Stimulated activated CD8-positive, alpha-beta memory T cell treated with anti-CD3 and anti-CD28 coated beads, Interleukin-15, amount 100 ng/mL, for 24 hours (primary cell): ENCODE measurements at regions not wholly inside any gene's neighbourhood (a gene's known extent, or its start where the extent isn't known, plus 50 kb on each side); places are given as distances from the start of the nearest gene placed in this dataset.

Source experiments
- DNase-seq: peaks from one replicate; pipeline ENCODE4 v3.0.0-alpha.2; 2020; ENCODE audit warnings: low read depth

- DNase-seq, result no peak
These were observed 148.8 kb upstream of the E2F7 start for GRCh38 chr12:77214136-77214535.

- DNase-seq, result no peak
These were observed 147.9 kb upstream of the E2F7 start for GRCh38 chr12:77213319-77213718.

- no peak for DNase-seq
These were observed 145.4 kb upstream of the E2F7 start for GRCh38 chr12:77210724-77211123.

GRCh38 chr12:77204083-77204482 is 138.7 kb upstream of the E2F7 start:
- DNase-seq, result no peak

DNA sequence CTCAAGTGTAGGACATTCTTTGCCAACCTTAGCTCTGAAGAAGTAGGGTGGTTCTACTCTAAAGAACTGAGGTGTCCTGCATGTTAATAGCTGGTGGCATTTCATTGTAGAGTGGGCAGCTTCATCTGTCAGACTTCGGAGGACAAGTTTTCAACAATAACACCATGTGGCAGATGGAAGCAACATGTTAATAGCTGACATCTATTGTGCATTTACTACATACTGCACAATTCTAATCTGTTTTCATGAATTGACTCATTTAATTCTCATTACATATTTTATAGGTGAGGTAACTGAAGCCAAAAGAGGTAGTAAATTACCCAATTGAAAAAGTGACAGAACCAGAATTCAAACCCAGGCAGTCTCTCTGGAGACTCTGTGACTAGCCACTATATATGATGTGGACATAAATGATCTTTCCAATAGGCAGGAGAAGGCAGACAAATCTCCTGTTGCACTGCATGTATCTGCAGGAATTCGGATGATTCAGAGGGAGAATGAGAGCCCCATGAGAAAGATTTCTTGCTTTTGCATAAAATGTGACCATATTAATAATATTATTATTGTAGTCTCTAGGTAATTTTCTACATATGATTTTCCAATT is 137.2 kb upstream of the E2F7 start:
- DNase-seq, result no peak

DNA sequence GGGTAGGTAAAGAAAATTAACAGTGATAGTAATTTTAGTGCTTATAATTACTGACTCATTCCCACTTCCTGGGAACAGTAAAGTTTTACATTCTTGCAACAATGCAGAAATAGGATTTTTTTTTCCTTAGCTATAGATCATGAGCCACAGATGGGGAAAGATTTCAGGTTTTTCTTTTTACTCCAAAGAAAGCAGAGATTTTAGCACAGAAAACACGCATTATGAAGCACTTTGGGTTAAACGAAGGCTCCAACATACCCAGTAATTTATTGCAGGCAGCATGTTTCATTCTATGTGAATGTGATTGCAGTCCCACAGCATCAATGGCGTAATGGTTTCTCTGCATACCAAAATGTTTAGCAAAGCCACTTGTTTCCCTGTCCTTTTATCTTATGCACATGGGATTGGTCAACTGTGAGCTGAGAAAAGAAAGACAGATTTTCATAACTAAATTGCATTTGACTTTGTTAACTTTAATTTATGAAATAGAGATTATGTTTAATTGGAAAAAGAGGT is 124.6 kb upstream of the E2F7 start:
- no peak for DNase-seq

DNA sequence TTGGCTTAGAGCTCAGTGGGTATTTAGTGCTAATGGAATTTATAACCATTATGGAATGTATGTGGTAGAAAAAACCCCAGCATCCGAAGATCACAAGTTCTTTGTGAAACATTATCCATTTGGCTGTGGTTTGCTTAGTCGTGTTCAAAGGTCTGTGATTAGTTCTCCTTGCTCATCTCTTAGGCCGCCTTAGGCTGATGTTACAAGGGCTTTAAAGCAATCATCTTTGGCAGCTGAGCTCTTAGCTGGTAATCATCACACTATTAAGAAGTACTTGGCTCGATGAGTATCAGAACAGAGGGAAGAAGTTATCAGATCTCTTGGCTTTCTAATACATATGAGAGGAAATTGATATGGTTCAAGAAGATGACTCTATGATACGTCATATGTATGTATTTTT is 124.1 kb upstream of the E2F7 start:
- DNase-seq, result no peak

DNA sequence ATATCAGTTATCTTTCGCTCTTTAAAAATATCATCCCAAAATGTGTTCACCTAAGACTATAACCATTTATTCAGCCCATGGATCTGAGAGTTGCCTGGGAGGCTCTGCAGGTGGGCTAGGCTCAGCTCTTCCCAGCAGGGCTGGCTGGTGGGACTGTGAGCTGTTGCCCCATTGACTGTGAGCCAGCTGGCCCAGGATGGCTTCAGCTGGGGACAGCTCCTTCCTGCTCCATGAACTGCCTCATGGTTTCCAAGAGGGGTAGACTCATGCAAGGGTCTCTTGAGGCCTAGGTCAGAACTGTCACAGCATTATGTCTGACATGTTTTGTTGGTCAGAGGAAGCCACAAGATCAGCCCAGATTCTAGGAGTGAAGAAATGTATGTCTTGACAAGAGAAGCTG is 114.1 kb upstream of the E2F7 start:
- DNase-seq, result no peak

DNA sequence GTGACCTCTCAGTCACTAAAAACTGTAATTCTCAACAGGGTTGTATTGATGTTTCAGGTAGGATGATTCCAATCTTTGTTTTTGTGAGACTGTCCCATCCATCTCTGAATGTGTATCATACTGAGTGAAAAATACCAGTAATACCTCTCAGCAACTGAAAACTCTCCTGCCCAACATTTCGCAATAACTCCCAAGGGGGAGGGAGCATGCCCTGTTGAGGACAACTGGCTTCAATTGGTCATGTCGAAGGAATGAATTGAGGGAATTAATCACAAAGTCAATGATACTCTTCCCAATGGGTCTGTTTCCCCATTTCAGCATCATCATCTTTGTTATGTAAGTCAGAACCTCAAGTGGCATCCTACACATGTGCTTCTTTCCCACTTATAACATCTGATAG is 102.4 kb upstream of the E2F7 start:
- DNase-seq, result no peak

DNA sequence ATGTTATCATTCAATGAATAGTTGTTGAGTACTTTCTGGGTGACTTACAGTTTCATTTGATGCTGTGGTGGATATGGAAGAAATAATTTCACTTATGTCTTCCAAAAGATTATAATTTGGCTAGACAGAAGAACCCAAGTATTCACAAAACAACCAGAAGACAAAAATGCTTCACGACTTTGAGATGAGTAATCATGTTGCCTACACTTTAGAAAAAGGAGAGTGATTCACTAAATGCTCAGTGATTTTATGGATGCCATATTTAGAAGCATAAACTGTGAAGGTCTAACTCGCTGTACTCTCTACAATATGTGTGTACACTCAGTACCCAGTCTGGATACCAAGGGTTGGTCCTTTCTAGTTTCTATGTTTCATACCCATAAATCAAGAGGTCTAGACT is 101.3 kb upstream of the E2F7 start:
- DNase-seq, result no peak

DNA sequence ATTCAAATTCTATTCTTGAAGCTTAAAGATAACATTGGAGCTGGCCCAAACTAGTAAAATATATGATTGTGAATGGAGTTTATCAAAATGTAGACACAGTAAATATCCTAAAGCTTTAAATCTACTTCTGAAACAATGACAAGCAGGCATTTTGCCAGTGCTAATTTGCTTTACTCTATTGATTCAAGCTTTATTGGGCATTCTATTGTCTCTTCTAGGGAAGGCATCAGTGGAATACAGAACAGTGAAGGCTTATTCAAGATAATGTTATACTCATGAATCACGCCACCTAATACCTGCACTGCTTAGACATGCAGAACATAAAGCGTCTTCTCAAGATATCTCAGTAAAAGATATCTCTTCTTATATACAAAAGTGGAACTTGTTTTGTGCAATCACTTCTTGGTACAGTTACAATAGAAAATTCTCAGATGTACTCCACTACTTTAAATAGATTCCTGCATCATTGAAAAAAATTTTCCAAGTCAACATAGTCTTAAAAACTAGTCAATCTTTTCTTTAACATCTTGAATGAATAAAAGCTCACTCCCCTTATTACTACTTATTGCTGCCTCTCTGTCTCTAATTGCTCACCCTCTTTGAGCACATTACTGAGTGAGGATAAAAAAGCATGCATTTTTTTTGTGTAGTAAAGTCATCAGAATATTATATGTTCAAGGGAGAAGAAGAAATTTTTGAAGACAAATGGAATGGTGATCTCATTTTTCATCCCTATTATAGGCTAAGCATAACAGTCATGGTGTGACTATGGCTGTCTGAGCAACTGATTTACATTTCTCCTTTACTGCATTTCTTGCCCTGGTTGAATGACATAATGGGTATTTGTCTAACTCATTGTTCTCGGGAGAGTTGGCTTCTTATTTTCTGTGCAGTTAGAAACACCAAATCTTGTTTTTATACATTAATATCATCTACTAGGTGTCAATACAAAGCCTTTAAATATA is 98.0 kb upstream of the E2F7 start:
- DNase-seq, result no peak

DNA sequence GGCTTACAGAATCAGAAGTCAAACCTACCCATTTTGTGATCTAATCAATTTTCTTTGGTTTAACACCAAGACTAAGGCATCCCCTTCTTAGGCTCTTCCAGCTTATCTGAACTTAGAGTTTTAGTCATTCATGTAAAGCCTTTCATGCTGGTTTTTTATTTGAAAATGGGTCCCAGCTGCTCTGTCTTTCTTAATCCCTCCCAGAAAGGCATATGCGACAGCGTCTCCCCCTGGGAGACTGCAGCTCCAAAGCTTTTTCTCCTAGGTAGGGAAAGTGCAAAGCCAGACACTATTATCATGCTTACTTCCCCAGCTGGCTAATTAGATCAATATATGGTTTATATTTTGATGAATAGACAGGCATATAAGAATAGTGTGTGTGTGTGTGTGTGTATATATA is 96.6 kb upstream of the E2F7 start:
- DNase-seq, result no peak

DNA sequence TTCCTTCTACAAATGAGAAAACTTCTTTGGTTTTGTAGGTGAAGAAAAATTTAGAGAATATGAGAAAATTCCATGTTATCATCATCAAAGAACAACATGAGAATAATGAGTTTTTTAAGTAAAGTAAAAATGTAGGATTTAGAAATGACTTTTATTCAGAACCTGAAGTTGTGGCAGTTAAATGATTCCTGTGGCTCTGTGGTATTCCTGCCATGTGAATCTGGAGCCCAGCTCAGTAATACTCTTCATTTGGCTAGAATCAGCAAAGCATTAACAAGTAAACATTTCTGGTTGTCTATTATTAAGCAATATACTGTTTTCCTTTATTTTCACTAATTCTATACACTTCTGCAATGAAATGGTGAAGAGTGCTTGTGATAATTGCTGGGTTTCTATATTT is 95.6 kb upstream of the E2F7 start:
- no peak for DNase-seq

GRCh38 chr12:77153706-77154105 is 88.3 kb upstream of the E2F7 start:
- no peak for DNase-seq

GRCh38 chr12:77152623-77153193 is 87.3 kb upstream of the E2F7 start:
- no peak for DNase-seq

DNA sequence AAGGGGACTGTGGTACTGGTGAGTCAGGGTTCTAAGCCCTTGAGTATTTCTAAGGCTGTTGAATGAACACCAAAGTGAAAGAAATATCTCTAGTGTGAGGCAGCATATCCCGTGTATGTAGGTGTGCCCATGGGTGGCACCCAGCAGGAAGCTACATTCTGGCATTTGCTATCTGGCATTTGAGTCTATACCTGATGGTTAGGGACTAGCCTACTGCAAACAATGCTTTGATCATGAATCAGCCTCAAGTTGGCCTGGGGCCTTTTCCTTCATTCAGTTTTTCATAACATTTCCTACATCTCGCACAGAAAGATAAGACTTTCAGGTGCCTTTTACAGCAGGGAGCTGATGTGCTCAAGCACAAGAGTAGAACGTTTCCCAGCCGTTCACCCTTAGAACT is 85.7 kb upstream of the E2F7 start:
- DNase-seq, result no peak

- no peak for DNase-seq
These were observed 68.2 kb upstream of the E2F7 start for GRCh38 chr12:77133566-77133965.

- no peak for DNase-seq
These were observed 66.7 kb upstream of the E2F7 start for GRCh38 chr12:77131977-77132490.

DNA sequence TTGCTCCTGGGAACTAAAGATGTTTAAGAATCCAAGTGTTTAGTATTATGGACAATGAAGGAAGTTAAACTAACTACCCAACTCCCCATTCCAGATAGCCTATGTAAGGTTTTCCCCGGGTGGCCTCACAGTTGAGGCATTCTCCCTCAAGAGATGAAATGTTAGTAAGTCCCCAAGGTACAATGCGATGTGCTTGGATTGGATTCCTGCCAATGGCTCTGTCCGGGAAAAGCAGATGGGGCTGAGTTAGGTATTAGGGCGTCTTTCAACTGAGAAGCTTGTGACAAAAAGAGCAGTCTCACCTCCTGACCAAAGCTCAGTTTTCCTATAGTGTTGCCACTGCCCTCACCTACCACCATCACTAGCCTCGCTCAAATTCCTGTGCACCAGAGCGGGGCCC is 64.8 kb upstream of the E2F7 start:
- DNase-seq, result no peak

- no peak for DNase-seq
These were observed 59.4 kb upstream of the E2F7 start for GRCh38 chr12:77124767-77125166.

- DNase-seq, result no peak
These were observed 57.3 kb upstream of the E2F7 start for GRCh38 chr12:77122661-77123060.

DNA sequence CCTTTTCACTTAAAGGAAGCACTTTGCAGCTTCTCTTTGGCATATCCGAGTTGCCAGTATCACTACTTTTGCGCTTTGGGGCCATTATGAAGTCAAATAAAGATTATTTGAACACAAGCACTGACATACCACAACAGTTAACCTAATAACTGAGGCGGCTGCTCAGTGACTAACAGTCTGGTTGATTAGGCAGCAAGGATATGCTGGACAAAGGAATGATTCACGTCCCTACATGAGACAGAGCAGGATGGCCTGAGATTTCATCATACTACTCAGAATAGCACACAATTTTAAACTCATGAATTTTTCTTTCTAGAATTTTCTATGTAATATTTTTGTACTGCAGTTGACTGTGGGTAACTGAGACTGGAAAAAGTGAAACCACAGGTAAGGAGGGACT is 56.9 kb upstream of the E2F7 start:
- no peak for DNase-seq
